ENCODE measurements at regions not wholly inside any gene's neighbourhood (a gene's known extent, or its start where the extent isn't known, plus 50 kb on each side); places are given as distances from the start of the nearest gene placed in this dataset.

GRCh38 chr6:102902471-102902870 is 1509.0 kb downstream of the GRIK2 start:
- no peak for TF ChIP-seq CTCF (IDR thresholded peaks at IDR 0.05)
- TF ChIP-seq PBX3 (IDR thresholded peaks at IDR 0.05): no peak
- TF ChIP-seq FOXM1 (IDR thresholded peaks at IDR 0.05; ENCODE audit: low read depth): no peak
- no peak for TF ChIP-seq TAF1 (IDR thresholded peaks at IDR 0.05; ENCODE audit: borderline replicate concordance, low read depth, low read length)
